Activated T-cell treated with anti-CD3 and anti-CD28 coated beads for 48 hours (primary cell): ENCODE measurements at regions not wholly inside any gene's neighbourhood (a gene's known extent, or its start where the extent isn't known, plus 50 kb on each side); places are given as distances from the start of the nearest gene placed in this dataset.

Source experiments
- DNase-seq: peaks from one replicate; pipeline ENCODE4 v3.0.0-alpha.2; 2020; ENCODE audit warnings: low read depth

- DNase-seq, result no peak
These were observed 198.5 kb downstream of the ADGRG6 start for GRCh38 chr6:142500250-142500786.

GRCh38 chr6:142501795-142502194 is 200.0 kb downstream of the ADGRG6 start:
- DNase-seq, result no peak

GRCh38 chr6:142507065-142507464 is 205.3 kb downstream of the ADGRG6 start:
- DNase-seq, result no peak

GRCh38 chr6:142510211-142510610 is 208.4 kb downstream of the ADGRG6 start:
- no peak for DNase-seq

- DNase-seq, result no peak
These were observed 216.3 kb downstream of the ADGRG6 start for GRCh38 chr6:142518126-142518525.

GRCh38 chr6:142518761-142519160 is 217.0 kb downstream of the ADGRG6 start:
- no peak for DNase-seq

- no peak for DNase-seq
These were observed 220.0 kb downstream of the ADGRG6 start for GRCh38 chr6:142521791-142522190.

- no peak for DNase-seq
These were observed 221.9 kb downstream of the ADGRG6 start for GRCh38 chr6:142523515-142524375.

- DNase-seq, result no peak
These were observed 228.8 kb downstream of the ADGRG6 start for GRCh38 chr6:142530566-142530965.

- no peak for DNase-seq
These were observed 229.9 kb downstream of the ADGRG6 start for GRCh38 chr6:142531727-142532126.

- no peak for DNase-seq
These were observed 232.3 kb downstream of the ADGRG6 start for GRCh38 chr6:142534076-142534475.

- no peak for DNase-seq
These were observed 232.7 kb downstream of the ADGRG6 start for GRCh38 chr6:142534484-142534883.

- no peak for DNase-seq
These were observed 236.0 kb downstream of the ADGRG6 start for GRCh38 chr6:142537612-142538478.

- DNase-seq, result no peak
These were observed 241.0 kb downstream of the ADGRG6 start for GRCh38 chr6:142542704-142543233.

- no peak for DNase-seq
These were observed 241.8 kb downstream of the ADGRG6 start for GRCh38 chr6:142543606-142544005.

GRCh38 chr6:142544199-142544838 is 242.5 kb downstream of the ADGRG6 start:
- no peak for DNase-seq

- no peak for DNase-seq
These were observed 243.3 kb downstream of the ADGRG6 start for GRCh38 chr6:142545147-142545546.

GRCh38 chr6:142548566-142548965 is 246.8 kb downstream of the ADGRG6 start:
- DNase-seq, result no peak

- no peak for DNase-seq
These were observed 248.7 kb downstream of the ADGRG6 start for GRCh38 chr6:142550310-142551063.

- peak; percentile 24 for DNase-seq
These were observed 249.5 kb downstream of the ADGRG6 start for GRCh38 chr6:142551274-142551811.

- no peak for DNase-seq
These were observed 257.0 kb downstream of the ADGRG6 start for GRCh38 chr6:142558786-142559185.
